ENCODE measurements at regions not wholly inside any gene's neighbourhood (a gene's known extent, or its start where the extent isn't known, plus 50 kb on each side); places are given as distances from the start of the nearest gene placed in this dataset.
"Not testable (repeated sequence)": the region's sequence is repeated elsewhere in the genome, so short reads cannot be mapped to it uniquely, and the experiment has no call there.

DNA sequence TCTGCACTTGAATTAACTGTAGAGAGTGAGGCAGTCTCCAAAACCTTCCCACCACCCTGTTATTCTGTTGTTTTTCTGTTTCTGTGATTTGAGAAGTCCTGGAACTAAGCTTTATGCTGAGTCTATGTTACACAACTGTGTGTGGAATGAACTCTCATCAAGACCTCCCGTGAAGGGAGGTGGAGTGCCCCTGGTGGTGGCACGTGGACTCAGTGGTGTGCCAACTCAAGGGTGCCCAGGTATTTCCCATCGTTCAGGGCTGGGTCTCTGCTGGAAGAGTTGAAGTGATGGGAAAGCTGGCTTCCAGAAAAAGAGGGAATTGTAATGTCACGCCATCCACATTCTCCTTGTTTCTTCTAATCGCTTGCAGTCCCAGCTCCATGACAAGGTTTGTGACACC lies 374.2 kb downstream of the SMOC2 start:
- DNase-seq: no peak

DNA sequence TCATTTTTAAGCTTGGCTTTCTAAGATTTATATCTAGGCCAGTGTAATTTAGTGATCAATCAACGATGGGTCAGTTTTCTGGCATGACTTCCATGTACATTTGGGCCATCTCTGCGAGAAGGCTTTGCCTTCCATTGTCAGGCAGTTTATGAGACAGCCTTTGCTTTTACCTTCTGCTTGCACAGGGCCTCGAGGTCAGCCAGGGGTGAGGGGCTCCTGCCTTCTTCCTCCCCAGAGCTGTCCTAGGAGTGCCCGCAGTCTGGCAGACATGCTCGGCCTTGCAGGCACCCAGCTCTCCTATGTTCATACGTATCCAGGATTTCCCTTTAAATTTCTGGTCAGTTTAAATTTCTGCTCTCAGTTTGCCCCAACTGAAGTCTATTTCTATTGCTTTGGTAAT lies 367.2 kb downstream of the SMOC2 start:
- no peak for DNase-seq

DNA sequence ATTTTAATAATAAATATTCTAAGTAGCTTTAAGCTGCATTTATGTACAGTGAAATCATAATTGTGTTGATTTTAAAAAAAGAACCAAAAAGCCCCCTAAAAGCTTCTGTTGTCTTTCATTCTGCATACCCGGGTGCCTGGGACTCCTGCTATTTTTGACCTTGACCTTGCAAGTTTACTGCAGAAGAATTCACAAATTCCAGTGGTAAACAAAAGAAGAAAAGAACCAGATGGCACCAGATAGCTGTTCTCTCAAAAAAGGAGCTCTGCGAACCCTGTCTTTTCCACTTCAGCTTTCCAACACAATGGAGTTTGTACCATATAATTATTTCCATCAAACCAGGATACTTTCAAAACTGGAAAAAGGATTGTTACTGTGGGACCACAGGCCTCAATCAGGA lies 363.3 kb downstream of the SMOC2 start:
- no peak for DNase-seq

DNA sequence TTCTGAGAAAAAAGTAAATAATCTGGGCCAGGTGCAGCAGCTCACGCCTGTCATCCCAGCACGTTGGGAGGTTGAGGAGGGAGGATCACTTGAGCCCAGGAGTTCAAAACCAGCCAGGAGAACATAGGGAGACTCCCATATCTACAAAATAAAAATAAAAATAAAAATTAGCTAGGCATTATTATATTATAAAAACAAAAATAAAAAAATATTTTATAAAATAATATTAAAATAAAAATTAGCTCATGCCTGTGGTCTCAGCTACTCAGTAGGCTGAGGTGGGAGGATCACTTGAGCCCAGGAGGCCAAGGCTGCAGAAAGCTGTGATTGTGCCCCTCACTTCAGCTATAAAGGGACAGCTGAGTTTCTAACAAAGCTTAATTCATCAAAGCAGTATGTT lies 362.9 kb downstream of the SMOC2 start:
- no peak for DNase-seq

DNA sequence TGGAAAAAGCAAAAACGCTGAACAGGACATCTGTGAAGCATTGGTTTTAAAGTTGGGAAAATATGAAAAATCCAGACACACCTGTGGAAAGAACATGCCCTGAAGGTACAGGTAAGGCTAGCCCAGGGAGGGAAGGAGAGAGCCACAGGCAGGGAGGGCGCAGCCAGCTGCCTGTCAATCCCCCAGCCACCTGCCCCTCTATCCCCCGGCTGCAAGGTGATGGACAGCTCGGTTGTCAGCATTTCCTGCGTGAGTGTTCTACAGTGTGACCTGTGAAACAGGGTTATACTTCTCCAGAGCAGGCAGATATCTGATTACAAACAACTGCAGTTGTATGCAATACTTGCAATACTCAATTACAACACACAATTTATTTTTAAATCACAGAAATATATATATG lies 358.1 kb downstream of the SMOC2 start:
- no peak for DNase-seq

DNA sequence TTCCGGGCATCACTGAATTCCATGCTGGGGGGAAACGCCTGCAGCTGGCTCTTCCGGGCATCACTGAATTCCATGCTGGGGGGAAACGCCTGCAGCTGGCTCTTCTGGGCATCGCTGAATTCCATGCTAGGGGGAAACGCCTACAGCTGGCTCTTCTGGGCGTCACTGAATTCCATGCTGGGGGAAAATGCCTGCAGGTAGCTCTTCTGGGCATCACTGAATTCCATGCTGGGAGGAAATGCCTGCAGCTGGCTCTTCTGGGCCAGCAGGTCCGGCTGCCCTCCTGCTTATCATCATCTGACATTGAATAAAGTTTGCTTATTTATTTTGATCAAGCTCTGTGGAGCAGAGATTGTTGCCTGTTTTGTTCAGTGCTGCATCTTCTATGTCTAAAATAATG lies 355.1 kb downstream of the SMOC2 start:
- DNase-seq: no peak

DNA sequence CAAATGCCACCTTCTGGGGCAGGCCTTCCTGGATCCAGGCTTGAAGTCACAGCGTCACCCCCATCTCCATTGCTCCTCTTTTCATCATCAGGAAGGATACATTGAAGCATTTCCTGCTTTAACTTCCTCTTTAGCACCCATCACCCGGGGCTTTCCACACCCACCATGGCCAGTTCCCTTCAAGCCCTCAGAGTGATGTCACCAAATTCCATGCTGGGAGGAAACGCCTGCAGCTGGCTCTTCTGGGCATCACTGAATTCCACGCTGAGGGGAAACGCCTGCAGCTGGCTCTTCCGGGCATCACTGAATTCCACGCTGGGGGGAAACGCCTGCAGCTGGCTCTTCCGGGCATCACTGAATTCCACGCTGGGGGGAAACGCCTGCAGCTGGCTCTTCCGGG lies 354.6 kb downstream of the SMOC2 start:
- not testable (repeated sequence) for DNase-seq

DNA sequence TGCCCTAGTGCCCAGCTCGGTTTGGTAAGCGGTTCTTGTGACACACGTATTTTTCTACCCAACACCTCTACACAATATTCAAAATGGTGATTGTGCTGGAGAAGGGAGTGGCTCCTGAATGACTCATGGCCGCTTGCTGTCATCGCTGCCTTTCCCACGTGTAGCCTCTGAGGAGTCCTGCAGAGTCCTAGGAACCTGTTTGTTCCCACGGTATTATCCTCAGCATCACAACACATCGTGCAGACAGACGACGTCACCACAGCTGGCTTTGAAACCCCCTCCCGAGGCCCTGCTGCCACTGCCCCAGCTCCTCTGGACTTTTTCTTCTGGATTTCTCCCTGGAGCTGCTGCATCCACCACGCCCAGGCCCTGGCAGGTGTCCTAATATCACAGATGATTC lies 353.5 kb downstream of the SMOC2 start:
- DNase-seq: no peak

DNA sequence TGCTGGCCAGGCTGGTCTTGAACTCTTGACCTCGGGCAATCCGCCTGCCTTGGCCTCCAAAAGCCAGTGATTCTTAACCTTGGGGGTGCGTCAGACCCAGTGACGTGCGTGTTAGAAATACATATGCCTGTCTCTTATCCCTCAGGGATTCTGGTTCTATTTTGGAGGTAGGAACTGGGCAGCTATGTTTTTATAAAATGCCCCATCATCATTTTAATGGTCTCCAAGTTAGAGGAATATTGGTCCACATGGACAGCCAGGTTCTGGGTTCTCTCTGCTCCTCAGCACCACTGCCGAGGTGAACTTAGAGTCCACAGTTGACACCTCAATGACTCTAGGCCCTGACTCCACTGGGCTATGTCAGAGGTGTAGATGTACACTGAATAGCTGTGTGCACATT lies 352.7 kb downstream of the SMOC2 start:
- no peak for DNase-seq

DNA sequence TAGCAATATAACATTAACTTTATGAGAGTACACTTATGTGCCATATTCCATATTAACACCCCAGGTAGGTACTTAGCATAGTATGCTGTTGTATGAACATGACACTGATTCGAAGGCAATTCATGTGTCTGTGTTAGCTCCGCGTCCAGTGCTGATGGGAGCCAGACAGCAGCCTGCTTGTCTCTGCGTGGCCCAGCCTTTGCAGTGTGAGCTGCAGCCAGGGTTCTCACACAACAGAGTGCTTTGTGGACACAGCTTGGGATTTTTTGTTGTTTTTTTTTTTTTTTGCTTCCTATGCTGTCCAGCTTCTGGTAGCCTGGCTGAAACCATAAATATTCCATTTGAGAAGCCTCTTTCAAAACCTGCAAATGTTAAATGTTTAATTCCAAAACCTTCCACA lies 350.9 kb downstream of the SMOC2 start:
- peak in 9 of 14 donors; percentile 18 to 47 (median 39) for DNase-seq

DNA sequence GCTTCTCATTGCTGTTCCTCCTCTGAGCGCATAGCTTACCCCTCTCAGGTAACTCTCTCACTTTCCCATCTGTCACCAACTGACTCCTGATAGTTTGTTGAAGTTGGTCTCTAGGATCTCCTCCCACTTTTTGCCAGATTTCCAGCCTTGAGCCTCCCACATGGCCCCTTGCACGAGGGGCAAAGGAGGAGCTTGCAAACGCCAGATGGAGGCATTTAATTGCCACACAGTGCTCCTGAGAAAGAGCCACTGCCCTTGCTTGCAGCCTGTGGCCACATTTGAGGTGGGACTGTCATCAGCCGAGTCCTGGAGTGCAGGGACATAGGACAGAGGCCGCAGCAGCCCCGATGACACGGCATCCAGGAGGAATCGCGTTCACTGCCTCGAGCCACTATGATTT lies 348.7 kb downstream of the SMOC2 start:
- no peak for DNase-seq

DNA sequence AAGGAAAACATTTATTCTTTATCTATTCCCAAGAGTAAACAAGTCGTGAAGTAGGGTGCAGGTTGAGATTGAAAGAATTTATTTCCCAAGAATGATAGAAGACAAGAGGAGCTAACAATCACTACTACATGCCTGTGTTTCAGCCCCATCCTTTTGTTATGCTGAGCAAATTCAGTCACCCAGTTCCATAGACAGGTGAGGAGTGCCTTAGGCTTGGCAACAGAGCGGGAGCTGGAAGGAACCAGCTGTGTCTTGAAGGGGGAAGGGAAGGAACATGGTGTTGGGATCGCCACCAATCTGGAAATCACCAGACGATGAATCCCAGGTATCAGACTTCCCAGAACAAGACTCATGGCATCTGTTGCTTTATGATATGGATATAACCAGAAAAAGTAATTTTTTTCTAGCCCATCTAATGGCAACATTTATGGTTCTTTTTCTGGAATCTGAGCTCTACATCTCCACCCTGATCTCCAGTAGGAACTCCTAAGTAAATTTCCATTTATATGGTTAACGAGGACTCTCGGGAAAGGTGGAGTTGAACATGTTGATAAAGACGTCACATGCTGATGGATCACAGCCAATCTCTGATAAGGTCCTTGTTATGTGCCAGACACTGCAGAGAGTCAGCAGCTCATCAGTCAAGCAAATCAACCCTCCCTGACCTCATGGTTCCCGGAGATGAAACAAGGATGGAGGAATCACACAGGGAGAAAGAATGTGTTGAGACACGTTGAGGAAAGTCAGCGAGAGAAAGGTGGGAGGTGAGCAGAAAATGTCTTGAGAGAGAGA lies 344.9 kb downstream of the SMOC2 start:
- DNase-seq: no peak

DNA sequence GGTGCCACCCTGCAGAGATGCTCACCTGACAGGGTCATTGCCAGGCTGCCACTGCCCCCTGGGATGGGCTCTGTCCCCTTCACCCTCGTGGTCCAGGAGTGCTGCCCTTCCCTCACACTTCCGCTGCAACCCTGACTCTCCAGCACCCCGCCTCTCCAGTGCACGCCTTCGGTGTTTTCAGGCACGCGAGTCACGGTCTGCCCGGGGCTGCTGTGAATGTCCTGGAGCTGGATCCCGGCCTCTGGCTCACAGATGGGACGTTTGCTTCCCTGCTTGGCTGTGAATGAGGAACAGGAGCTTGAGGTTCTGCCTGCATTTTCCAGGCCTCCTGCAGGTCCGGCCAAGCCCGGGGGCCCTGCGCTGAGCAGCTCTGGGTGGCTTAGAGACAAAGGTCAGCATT lies 343.4 kb downstream of the SMOC2 start:
- DNase-seq: no peak

DNA sequence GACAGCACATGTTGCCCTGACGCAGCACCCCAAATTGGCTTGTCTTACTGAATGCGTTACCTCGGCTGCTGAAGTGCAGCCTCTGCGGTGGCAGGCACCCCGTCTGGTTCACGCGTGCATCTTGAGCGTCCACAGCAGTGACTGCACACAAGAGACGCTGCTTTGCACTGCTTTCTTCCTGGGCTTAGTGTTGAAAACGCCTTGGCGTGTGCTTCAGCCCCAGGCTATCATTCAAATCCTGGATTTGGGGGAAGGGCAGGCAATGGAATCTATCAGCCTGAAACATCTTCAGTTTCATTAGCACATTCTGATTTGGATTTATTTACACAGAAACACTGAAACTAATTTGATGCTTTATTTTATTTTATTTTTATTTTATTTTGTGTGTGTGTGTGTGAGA lies 342.7 kb downstream of the SMOC2 start:
- no peak for DNase-seq

DNA sequence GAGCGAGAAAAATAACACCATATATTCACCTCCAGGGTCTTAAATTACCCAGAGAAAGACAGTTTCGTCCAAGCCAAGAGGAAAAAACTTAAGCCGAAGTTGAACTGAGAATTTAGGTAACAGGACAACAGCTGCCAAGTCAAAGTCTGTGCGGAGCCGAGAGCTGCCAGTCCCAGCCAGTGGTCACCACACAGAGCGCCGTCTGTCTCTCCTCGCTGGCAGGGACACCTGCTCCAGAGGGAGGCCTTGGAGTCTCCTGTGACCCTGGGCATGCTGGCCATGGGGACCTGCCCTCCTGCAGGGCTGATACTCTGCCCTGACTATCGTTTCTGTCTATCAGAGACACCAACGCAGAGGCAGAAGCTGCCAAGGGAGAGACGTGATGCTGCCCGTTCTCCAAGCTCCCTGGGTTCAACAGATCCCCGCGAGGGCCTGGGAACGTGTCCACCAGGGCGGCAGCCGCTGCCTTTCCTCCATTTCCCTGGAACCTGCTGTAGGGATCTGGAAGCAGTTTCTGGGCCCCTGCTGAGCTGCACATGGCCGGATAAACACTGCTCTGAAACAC lies 341.3 kb downstream of the SMOC2 start:
- DNase-seq: peak in 1 of 14 donors; percentile 3

DNA sequence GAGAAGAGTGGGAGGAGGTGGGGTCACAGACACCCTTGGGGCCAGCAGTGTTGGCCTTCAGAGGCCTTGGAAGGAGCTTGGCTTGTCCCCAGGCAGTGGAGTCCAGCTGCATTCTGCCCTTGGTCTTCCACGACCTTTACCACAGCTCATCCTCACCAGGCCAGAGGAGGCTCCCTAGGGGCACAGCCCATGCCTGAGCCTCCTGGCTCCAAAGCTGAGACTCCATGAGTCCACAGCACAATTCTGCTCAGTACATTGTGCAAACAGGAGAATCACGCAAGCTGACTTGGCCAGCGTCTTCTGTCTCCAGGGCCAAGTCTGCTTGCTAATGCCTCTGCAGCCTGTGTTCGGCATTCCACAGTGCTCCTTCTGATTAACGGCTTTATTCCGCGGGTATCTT lies 337.2 kb downstream of the SMOC2 start:
- peak in 1 of 14 donors; percentile 2 for DNase-seq

DNA sequence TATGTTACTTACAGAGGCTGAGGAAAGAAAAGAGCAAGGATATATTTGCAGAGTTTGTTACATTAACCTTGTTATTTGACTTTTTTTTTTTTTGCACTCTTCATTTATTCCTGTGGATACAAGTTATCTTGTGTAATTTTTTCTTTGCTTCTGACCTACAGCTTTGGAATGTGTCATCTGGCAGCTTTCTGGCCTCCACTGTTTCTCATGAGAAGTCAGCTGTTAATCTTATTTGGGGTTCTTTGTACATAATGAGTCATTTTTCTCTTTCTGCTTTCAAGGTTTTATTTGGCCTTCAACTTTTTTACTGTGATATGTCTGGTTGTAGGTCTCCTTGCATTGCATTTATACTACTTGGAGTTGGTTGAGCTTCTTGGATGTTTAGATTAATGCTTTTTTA lies 333.4 kb downstream of the SMOC2 start:
- no peak for DNase-seq

DNA sequence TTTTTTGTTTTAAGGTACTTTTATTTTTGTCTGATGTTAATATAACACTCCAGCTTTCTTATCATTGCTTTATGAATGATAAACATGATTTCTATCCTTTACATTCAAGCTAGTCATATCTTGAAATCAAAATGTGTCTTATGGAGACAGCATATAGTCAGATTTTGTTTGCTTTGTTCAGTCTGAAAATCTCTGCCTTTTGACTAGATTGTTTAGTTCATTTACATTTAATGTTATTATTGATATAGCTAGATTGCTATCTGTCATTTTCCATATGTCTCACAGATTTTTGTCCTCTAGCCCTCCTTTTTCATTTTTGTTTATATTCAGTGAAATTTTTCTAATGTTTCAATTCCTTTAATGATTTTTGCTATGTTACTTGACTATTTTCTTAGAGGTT lies 332.8 kb downstream of the SMOC2 start:
- DNase-seq: no peak

DNA sequence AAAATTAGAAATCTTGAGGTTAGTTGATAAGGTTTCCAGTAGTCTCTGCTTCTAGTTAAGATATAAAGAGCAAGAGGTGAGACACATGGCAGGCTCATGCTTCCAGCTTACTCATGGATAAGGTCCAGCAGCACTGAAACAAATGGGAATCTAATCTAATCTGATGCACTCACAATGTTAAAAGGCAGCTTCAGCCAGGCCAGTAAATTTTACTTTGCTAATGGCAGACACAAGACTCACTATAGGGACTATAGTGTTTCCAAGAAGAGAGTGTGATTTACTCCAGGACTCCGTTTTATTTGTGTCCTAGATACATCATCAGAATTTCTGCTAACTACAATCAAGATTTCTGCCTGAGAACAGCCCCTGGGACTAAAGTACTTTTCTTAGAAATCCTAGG lies 324.8 kb downstream of the SMOC2 start:
- no peak for DNase-seq

DNA sequence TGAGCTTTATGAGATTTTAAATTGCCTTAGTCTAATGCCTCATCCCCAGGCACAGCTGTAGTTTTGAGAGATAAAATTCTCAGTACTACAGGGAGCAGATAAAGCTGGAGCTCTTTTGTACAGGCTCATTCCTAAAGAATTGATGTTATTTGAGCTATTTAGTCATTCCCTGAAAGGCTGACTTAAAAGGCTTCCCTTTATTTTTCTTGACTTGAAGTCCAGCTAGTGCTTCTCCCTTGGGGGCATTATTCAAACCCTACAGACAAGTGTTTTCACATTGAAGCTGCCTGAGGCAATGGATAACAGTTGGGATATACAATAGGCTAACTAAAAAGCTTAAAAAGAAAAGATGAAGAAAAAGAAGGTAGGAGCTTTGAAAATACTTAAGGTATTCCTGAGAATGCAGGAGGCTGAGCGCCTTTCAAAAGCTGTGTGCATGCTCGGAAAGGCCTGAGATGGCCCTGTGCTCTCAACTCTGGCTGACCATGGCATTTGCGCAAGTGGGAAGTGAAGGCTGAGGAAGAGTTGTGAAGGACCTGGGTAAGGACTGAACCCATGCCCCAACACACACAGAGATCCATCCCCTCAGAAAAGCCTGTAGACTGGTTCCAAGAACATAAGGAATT lies 315.1 kb downstream of the SMOC2 start:
- no peak for DNase-seq

DNA sequence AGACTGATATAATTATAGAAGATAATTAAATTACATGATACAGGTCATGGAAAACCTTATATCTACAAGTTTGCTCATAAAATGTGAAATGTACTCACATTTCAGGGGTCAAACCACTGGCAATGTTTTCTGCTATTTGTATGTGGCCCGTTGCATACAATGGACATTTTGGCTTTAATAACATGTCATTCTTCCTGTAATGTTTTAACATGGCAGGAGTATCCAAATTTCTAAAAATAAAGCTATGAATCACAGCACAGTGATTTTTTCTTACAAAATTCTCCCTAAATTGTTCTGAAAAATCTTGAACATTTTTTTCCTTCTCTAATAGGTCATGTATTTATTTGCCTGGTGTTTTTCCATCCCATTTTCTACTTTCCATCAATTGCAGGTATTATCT lies 305.7 kb downstream of the SMOC2 start:
- DNase-seq: no peak

DNA sequence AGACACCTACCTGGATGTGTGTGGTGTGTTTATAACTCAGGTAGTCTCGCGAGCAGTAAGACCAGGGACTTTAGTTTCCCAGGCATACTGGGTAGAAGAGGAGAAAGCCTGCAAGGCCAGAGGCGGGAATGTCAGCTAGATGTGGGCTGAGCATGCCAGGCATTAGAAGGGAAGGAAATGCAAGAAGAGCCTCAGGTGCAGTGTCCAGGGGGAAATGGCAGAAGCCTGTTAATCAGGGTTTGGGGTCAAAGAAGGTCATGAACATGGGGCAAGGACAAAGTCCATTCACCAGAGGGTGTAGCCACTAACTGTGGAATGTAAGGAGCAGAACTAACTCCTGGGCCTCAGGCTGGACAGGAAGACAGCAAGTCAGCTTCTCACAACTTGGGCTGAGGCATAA lies 305.0 kb downstream of the SMOC2 start:
- no peak for DNase-seq

DNA sequence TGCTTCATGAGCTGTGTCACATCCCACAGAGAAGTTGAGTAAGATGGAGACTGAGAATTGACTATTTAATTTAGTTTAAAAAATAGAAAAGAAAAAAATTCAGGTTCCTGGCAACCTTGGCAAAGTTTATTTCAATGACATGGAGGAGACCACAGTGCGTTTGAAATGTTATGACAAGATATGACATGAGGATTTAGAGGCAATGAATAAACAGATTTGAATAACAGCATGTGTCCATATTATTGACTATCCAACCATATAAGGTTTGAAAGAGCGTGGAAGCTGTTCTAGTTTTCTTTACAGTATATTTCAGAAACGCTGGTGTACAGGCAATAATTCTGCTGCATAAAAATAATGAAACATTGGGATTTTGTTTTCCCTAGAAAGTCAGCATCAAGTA lies 303.9 kb downstream of the SMOC2 start:
- DNase-seq: no peak

All from C1 segment of cervical spinal cord (tissue), 14 donors.